T-helper 2 cell (primary cell): ENCODE measurements at regions not wholly inside any gene's neighbourhood (a gene's known extent, or its start where the extent isn't known, plus 50 kb on each side); places are given as distances from the start of the nearest gene placed in this dataset.

Source experiments
- DNase-seq, 5 experiments: peaks; one replicate each; pipeline versions ENCODE4 v3.0.0 to v3.0.0-alpha.2; 2012 to 2022

DNA sequence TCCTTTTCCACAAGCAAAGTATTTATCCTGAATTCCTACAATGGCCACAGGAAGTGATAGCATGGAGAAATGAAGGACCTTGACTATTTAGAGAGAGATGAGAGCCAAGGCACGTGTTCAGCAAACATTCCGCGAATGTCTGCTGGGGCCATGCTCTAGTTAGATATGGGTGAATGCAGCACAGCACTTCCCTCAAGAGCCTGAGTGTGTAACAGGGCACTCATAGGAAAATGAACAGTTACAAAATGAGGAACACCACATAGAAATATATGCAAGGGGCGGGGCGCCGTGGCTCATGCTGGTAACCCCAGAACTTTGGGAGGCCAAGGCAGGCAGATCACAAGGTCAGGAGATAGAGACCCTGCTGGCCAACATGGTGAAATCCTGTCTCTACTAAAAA lies 406.9 kb downstream of the NR2F2 start:
- no peak for DNase-seq

DNA sequence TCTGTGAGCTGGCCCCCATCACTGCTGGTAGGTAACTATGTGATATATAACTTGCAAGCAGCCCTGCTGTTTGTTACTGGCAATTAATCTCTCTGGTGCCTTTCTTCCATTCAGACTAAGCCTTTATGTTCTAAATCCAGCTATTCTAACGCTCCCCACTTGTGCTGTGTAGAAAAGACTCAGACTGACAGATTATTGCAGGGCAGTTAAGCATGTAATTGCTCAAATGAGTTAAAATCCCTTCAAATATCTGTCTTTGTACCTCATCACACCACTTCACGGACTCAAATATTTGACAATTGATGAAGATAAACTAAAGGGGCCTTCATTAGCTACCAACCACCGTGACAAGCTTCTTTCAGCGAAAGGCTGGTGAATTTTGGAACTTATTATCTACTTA lies 416.2 kb downstream of the NR2F2 start:
- DNase-seq, result no peak

DNA sequence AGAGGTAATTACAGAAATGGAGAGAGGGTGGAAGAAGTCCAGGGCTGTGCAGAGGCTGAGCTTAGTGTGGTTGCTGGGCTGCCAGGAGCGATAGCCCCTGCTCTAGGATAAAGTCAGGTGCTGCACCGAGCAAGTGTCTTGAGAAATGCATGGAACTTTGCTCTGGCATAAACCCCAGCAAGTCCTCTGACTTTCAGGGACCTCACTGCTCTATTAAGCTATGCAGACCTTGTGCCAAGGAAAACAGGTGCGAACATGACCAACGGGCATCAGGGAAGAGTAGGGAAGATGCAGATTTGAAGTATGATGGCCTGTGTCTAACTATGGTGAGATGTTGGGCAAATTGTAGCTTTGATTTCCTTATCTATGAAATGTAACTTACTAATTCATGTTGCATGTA lies 416.8 kb downstream of the NR2F2 start:
- DNase-seq, result no peak

DNA sequence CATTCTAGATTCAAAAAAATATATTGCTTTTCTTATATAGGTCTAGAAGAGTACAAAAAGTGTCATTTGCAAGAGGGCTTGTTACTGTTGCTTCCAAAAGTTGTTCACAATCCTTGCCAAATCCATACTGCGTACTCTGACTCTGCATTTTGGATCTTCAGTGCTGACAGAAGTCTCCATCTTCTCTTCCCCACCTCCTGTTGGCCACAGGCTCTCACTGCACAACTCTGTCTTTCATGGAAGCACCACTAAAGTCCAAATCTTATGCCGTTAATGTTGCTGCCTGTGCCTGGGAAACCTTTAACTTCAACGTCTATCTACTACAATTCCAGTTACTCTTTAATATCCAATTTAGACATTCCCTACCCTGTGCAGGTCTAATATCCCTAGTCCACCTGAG lies 419.9 kb downstream of the NR2F2 start:
- no peak for DNase-seq

DNA sequence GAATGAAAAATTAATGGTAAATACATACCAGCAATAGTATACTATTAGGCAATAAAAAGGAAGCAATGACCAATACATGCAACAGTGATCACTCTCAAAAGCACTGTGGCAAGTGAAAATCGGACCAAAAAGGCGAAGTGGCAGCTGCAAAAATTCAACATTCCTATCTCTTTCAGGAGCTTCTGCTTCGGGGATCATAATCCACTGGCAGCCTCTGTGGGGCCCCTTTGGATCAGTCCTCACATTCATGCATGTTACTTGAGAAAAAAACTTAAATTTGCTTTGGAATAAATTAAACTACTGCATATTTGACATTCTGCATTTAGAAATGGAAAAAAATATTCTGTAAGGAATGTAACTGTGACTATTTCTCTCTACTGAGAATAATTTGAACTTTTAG lies 425.6 kb downstream of the NR2F2 start:
- no peak for DNase-seq

DNA sequence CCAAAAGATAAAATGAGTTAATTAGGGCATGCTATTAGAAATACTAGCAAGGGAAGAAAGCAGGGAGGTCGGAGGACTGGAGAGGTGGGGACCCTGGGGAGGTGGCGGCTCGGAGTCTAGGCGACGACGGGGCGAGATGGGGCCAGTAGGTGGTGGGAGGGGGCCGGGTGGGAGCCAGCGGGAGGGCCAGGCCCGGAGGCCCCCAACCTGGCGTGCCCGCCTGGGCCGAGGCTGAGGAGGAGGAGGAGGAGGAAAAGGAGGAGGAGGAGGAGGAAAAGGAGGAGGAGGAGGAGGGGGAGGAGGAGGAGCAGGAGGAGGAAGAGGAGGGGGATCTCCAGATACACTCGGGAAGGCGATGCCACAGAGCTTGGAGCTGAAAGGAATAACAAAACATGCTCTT lies 426.2 kb downstream of the NR2F2 start:
- DNase-seq, result no peak

DNA sequence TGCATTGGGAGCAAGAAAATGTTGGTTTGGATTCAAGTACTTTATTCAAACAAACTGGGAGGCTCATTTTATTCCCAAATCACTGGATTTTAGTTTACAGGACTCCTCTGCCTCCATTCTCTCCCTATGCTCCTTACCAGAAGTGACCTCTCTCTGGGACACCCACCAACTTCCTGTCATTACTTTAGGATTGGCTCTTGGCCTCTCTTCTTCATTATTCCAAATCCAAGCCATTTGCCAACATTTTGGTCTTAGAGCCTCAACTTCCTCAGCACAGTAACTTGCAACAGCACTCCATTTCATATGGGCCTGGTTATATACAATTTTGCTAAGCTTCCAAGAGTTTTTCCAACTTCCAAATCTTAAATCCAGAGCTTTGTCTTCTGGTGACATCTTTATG lies 432.1 kb downstream of the NR2F2 start:
- DNase-seq, result no peak

DNA sequence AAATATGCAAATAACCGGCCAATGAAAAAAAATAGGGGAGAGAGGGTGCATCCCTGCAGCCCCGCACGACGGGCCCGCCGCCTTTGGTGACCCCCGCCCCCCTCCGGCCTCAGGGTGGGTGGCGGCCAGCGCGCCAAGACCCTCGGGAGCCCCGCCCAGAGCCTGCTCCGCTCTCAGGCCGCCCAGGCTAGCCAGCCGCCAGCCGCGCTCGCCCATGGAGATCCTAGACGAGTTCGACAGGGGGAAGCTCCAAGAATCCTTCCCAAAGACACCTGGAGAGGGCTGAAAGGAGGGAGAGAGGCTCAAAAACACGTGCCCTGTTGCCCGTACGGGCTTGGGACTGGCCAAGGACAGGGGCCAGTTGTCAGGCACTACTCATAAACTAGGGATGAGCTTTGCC lies 434.0 kb downstream of the NR2F2 start:
- no peak for DNase-seq

DNA sequence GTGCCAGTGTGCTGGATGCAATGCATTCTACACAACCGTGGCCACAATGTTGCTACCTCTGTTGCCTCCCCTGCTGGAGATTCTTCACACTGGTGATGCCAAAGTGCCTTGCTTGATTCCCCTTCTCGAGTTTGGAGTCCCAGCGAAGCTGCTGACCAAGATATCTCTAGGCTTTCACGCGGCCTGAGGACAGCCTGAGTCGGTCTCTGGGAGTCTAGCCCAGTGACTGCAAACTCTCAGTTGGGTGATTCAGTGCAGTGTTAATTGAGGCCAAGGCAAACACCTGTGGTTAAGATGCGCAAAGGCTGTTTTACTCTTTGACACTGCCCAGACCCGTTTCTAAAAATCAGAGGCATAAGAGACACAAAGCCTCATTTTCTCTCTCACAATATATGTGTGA lies 434.4 kb downstream of the NR2F2 start:
- no peak for DNase-seq

DNA sequence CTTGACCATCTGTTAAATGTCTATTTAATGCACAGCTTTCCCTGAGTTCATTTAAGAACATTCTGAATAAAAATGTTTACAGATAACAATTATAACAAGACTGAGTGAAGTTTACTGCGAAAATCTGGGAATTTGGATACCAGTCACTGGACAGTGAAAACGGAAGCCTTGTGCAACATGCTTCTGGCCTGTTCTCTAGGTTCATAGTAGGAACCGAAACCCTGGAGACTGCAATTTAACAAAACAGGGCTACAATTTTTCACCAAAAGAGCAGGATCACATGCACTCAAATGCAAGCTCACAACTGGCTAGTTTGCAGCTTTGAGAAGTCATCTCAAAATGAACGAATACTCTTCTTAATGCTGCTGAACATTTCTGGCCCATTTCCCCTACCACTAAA lies 435.9 kb downstream of the NR2F2 start:
- DNase-seq, result no peak

DNA sequence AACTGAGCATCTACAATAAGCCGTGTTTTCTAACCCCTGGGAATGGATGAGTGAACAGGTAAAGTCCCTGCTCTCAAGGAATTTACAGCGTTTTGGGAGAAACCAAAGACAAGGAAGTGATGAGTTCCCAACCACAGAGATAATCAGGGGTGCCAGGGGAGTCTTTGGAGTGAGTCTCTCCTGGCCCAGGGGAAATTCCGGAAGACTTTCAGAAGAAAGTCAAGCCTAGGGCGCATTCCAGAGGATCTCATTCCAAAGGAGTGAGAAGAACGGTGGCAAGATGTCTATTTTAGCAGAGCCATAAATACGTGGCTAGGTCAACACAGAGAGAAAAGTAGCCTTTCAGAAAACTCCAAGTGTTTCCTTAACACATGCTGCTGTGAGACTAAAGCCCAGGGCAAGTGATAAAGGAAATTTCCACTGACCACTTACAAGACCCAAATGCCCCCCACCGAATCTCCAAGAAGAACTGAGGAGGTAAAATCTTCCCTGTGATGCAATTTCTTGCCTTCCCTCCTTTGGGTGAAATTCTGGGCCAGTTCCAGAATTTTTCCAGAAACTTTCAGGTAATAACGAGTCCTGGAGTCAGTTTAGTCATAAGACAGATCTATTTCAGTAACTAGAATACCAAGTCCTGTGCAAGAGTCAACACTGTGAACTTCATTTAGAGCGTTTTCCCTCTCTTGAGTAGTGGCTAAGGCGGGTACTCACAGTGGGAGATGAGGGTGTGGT lies 437.4 kb downstream of the NR2F2 start:
- DNase-seq, result no peak

DNA sequence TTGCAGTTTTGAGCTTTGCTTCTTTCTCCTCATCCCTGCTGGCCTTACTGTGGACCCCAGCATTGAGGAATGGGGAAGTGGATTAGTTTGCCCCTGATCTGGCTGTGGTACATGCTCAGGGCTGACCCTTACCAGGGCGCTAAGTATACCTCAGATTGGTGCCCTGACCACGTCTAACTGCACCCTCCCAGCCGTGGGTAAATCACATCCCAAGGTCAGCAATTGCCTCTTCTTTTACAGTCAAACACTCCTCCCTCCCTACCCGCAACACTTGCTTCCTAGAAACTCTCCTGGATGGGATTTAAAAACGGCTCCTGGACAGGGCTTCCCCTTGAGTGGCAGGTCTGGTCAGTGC lies 437.9 kb downstream of the NR2F2 start:
- DNase-seq, result no peak

DNA sequence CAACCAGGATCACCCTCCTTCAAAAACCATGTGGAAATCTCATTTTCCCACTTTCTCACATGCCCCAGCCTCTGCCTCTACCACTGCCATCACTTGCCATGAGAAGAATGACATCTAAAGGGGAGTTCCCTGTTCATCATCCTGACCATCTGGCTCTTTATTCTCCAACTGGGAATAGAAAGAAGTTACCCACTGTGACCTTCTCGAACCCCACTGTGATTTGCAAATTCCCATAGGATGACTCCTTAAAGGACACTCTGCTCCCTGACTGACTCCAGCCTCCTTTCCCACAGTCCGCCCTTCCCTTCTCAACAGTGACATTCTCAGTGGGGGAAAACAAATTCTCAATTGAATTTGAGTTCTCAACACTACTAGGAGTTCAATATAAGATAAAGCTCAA lies 440.5 kb downstream of the NR2F2 start:
- no peak for DNase-seq

DNA sequence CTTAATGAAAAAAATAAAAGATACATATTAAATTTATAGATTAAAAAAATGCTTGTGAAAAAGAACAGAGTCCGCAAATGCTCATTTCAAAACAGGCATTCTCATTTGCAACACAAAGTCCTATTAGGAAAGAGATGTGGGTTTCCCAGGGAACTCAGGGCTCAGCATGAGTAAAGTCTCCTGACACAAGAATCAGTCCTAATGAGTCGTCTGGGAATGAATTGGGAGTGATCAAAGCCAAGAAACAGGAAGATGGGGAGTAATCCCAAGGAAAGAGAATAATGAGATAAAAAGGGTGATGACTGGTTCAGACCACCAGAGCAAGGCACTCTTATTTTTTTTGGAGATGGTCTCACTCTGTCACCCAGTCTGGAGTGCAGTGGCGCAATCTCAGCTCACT lies 443.7 kb downstream of the NR2F2 start:
- DNase-seq, result no peak

DNA sequence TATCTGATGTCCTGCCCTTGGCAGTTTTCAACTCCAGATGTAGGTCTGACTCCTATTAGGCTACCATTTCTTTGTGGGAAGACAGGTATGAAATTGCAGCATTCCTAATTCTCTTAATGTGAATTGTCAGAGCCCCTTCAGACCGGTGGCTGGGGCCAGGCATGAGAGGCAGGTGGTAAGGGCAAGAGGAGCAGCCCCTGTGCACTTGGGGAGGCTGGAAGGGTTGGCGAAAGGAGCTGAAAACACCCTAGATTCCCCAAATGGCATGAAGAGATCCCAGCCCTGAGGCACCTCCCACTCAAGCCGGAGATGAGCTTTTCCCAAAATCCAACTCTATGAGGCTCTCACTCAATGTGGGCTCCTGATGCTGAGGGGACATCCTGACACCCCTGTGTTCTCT lies 453.2 kb downstream of the NR2F2 start:
- DNase-seq, result no peak

DNA sequence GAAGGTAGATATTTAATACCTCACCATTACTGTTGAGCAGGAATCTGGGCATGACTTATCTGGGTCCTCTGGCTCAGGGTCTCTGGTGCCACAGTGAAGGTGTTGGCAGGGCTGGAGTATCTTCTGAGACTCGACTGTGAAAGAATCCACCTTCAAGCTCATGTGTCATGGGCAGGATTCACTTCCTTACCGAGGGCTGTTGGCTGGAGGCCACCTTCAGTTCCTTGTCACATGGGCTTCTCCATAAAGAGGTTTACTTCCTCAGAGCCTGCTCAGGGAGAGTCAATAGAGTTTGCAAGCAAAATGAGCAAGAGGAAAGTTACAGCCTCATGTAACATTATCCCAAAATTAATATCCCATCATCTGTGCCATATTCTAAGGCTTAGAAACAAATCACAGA lies 459.5 kb downstream of the NR2F2 start:
- no peak for DNase-seq

DNA sequence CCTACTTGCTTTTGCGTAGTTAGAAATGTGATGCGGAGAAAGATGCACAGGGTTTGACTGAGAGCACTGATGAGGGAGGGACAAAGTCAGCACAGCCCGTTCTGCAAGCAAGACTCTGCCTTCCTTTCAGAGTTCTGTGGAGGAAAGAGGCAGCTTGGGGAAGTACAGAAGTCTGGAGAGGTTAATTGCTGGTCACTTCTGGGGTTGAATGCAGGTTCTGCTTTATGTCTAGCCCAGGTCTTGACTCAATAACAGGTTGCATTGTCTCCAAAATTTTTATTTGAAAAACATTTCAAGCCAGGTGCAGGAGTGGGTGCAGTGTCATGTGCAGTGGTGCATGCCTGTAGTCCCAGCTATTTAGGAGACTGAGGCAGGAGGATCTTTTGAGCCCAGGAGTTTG lies 461.7 kb downstream of the NR2F2 start:
- DNase-seq, result no peak

DNA sequence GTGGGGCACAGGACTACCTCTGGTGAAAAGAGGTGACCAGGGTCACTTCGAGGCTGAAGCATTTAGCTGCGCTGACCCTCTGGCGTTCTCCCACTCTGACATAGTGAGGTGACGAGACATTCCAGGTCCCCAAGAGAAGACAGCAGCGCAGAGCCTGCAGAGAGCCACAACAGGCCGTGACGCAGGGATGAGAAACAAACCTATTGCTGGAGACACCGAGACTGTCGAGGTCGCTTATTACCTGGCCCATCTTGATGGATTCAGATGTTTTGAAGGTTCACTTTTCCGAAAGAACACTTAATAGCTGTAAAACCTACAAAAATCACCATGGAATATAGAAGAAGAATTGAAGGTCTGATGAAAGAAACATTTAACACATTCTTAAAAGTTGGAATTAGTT lies 466.3 kb downstream of the NR2F2 start:
- no peak for DNase-seq

DNA sequence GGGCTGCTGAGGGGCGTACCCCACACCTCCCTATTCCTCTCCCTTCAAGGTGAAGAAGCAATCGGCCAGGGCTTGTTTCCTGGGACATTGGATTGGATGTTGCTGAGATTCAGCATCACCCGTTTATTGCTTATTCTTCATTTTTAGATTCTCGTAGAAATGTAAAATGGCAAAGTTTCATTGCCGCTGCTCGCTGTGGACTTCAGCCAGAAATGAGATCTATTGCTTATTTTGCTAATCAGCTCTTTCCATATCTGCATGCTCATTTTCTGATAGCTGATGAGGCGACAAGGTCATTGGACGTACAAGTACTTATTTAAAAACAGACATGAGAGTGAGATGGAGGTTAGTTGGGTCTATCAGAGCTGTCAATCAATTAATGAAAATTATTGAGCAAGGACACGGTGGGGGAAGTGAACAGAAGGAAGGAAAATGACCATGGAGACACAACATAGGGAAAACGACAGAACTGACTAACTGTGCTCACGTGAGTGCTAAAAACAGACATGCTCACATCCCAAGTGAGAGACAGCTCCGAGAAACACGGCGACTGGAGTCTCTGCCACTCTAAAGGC lies 471.2 kb downstream of the NR2F2 start:
- no peak for DNase-seq

DNA sequence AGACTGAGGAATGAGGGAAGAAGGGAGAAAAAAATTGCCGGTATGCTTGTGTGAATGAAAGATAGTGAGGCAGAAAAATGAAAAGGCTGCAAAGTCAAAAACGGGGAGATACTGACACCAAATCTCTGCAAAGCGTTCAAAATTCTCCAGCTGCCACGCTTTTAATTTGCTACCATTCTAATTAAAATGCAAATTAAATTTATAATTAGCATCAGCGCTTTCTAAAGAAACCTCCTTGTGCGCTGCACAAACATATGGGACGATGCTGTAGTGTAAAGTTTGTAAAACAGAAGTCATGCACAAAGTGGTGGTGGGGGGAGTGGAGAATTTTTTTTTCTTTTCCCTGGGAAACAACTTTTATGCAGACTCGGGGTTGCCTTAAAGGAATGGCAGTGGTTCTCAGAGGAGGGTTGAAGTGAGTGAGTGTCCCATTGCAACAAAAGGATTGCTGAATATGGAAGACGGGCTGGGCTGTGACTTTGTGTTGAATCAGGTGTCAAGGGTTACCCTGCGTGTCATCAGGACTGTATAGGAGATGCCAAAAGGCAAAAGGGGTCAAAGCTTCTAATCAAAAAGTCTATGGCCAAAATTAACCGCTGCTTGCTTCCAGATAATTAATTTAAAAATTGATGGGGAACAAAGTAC lies 472.2 kb downstream of the NR2F2 start:
- DNase-seq, result no peak

DNA sequence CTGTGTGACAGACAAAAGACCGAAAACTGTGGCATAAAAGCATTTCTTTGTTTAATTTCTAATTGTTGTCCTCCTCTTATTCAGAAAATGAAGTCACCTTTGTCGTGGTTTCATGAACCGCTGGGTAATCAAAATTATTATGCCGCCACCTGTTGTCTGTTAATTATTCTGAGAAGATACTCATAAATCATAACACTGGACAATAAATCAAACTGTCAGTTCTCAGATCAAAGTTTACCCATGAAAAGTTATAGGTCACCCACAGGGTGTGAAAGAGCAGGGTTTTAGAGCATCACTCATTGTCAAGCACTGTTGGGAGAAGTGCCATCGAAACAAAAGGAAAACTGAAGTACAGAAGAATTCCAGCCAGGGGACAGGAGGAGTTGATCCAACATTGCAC lies 474.3 kb downstream of the NR2F2 start:
- DNase-seq, result no peak

DNA sequence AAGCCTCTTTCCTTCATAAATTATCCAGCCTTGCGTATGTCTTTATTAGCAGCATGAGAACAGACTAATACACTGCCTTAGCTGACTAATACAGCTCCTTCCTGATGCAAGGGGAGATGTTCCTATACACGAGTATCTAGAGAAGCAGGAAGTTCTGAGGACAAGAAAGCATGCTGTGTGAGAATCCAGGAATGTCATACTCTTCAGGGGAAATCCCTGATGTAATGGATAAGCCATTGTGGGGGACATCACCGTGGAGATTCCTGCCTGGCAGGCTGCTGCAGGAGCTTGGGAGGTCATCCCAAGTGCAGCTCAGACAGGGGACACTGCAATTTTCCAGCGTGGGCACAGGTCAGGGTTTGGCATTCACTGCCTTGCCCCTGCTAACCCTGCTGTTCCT lies 476.9 kb downstream of the NR2F2 start:
- DNase-seq, result no peak

DNA sequence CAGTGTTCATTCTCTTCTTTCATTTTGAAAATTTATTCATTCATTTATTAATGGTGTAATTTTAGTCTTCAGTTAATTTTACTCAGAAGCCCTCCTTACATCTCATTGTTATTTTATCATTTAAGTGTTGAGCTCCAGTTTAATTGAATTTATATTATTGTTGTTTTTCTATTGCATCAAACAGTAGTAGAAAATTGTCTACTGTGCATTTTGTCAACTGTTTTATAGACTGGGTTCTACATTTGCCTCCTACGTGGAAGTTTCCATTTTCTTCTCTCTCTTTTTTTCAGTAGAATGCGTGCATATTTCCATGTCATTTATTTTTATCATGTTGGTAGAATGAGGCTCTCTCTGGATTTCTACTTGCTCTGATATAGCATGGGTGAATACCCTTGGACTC lies 487.4 kb downstream of the NR2F2 start:
- DNase-seq, result no peak

DNA sequence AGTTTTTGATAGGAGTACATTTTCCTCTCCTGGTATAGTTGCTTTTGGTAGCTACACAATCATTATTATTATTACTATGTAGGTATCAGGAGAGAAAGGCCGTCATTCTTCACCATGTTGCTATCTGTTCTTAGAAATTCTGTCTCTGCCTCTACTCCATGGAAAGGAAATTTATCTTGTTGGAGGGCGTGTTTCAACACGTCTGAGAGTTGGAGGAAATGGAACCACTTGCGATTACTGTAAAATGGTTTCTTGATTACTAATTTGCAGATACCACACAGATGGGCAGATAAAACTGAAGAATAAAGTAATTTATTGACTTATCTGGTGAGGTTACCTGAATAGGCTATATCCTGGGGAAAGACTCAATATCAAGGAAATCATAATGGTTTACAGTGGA lies 488.4 kb downstream of the NR2F2 start:
- no peak for DNase-seq

DNA sequence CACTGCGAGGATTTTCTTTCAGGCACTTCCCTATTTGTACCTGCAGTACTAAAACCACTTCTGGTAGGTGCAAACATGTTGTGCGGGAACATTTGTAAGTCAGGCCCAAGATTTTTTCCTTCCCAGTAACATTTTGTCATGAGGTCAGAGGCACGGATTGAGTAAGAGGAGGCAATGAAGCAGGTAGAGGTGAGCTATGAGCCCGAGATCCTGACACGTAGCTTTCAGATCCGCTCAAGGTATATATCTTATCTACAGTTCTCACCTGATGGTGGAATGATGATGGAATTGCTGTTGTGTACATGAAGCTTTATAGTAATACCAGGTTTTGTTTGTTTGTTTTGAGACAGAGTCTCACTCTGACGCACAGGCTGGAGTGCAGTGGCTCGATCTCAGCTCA lies 497.5 kb downstream of the NR2F2 start:
- no peak for DNase-seq
